CD4-positive, alpha-beta T cell (primary cell): ENCODE measurements at regions not wholly inside any gene's neighbourhood (a gene's known extent, or its start where the extent isn't known, plus 50 kb on each side); places are given as distances from the start of the nearest gene placed in this dataset.
"Not testable (repeated sequence)": the region's sequence is repeated elsewhere in the genome, so short reads cannot be mapped to it uniquely, and the experiment has no call there.

Experiments used
- ATAC-seq: fragments of 200-7000 bp; cut with Tn5 transposase; one replicate; pipeline ENCODE4 v1.10.0; 2022; ENCODE audit warnings: mild to moderate bottlenecking; ENCODE audit not compliant: poor library complexity
- CTCF ChIA-PET: fragments of 350-600 bp; sonication (Branson Sonifier 250); formaldehyde crosslinking; loops from one replicate; lab custom pipeline; 2021; ENCODE audit warnings: antibody characterized with exemption, inconsistent platforms; lab: Charles Lee
- POLR2A ChIA-PET: fragments of 350-600 bp; sonication (Branson Sonifier 250); formaldehyde crosslinking; loops from one replicate; lab custom pipeline; 2021; ENCODE audit warnings: antibody characterized with exemption, inconsistent platforms; lab: Charles Lee
- DNase-seq, 14 experiments: peaks; one replicate each; pipeline ENCODE4 v3.0.0-alpha.2; 2013 to 2020; ENCODE audit warnings: mixed read lengths in 2 of 14
- H3K27ac ChIP-seq, 2 donors: one replicate each; pipeline versions ENCODE4 v1.5.1 to v1.7.0; 2013; ENCODE audit warnings: low read length in 2 of 2, low read depth in 1 of 2, mild to moderate bottlenecking in 1 of 2
- H3K27me3 ChIP-seq, 2 experiments: 1 replicate in 1 of 2; 2 replicates in 1 of 2; pipeline versions ENCODE4 v1.6.1 to v1.7.0; 2013; ENCODE audit warnings: low read length in 2 of 2, control low read depth in 1 of 2, mild to moderate bottlenecking in 1 of 2, moderate library complexity in 1 of 2; ENCODE audit not compliant: insufficient read depth in 2 of 2, control insufficient read depth in 1 of 2
- H3K36me3 ChIP-seq: one replicate; pipeline ENCODE4 v1.6.1; 2013; ENCODE audit warnings: low read length, control low read depth; ENCODE audit not compliant: insufficient read depth
- H3K4me1 ChIP-seq: one replicate; pipeline ENCODE4 v1.6.1; 2013; ENCODE audit warnings: low read length, control low read depth; ENCODE audit not compliant: insufficient read depth
- H3K4me3 ChIP-seq: one replicate; pipeline ENCODE4 v1.5.1; 2013; ENCODE audit warnings: mild to moderate bottlenecking, low read length, moderate library complexity
- H3K9me3 ChIP-seq, 2 experiments: 1 replicate in 1 of 2; 2 replicates in 1 of 2; pipeline versions ENCODE4 v1.6.1 to v1.7.0; 2013; ENCODE audit warnings: low read length in 2 of 2, mild to moderate bottlenecking in 2 of 2, control low read depth in 1 of 2, moderate library complexity in 1 of 2; ENCODE audit not compliant: control insufficient read depth in 1 of 2, insufficient read depth in 1 of 2
- H3K27ac Mint-ChIP-seq: one replicate; pipeline ENCODE4 v1.8.0; 2020; ENCODE audit warnings: mixed read lengths
- H3K27me3 Mint-ChIP-seq: one replicate; pipeline ENCODE4 v1.8.0; 2021; ENCODE audit warnings: mixed read lengths
- H3K36me3 Mint-ChIP-seq: one replicate; pipeline ENCODE4 v1.8.0; 2021; ENCODE audit warnings: low read depth, mixed read lengths
- H3K4me1 Mint-ChIP-seq: one replicate; pipeline ENCODE4 v1.8.0; 2021; ENCODE audit warnings: low read depth, mixed read lengths
- H3K4me3 Mint-ChIP-seq: one replicate; pipeline ENCODE4 v1.8.0; 2020; ENCODE audit warnings: mild to moderate bottlenecking, mixed read lengths
- H3K9me3 Mint-ChIP-seq: one replicate; pipeline ENCODE4 v1.8.0; 2020; ENCODE audit warnings: mixed read lengths
- CTCF ChIP-seq: fragments of 200-600 bp; IDR thresholded peaks from one replicate; pipeline ENCODE4 v1.8.0; 2022; ENCODE audit warnings: antibody characterized with exemption, mild to moderate bottlenecking
- intact Hi-C, 2 experiments: fragments of 100-400 bp; cut with DNase I in 1 of 2; cut with micrococcal nuclease in 1 of 2; formaldehyde crosslinking; loops; one replicate each; pipeline versions ENCODE4 v1.15.1 to v1.9.0; 2023 to 2025; cut with DNase I, micrococcal nuclease

- POLR2A ChIA-PET = no interaction called here
- no peak overlapping the region for H3K4me3 ChIP-seq
- Mint-ChIP-seq H3K27ac (no peak overlapping the region), H3K4me1 (peaks cover 5% of the 10 kb centered on the region), H3K27me3 (no peaks in the 10 kb centered on the region), H3K36me3 (no peaks in the 10 kb centered on the region), H3K4me3 (no peak overlapping the region), H3K9me3 (no peaks in the 10 kb centered on the region)
- peaks cover 0 to 4% of the 10 kb centered on the region in 2 experiments for H3K9me3 ChIP-seq
- CTCF ChIA-PET = no interaction called here
- H3K4me1 ChIP-seq = peaks cover 1% of the 10 kb centered on the region
- no peak overlapping the region for H3K27ac ChIP-seq
- no peak for TF ChIP-seq CTCF
- no peaks in the 10 kb centered on the region for H3K27me3 ChIP-seq
- DNase-seq (no peak), ATAC-seq (no peak)
- intact Hi-C loops = no loop called here
- H3K36me3 ChIP-seq = no peaks in the 10 kb centered on the region
These were observed 58.6 kb upstream of the OLIG3 start for GRCh38 chr6:137552809-137553208.

GRCh38 chr6:137559521-137560183 is 65.5 kb upstream of the OLIG3 start:
- H3K4me1 ChIP-seq = peaks cover 19% of the 10 kb centered on the region
- intact Hi-C loops, H3K27me3 ChIP-seq, H3K4me3 ChIP-seq, H3K9me3 ChIP-seq, H3K27me3 Mint-ChIP-seq, H3K36me3 ChIP-seq, H3K27ac ChIP-seq: not testable (repeated sequence)
- peaks cover 17% of the 10 kb centered on the region for H3K36me3 Mint-ChIP-seq
- ATAC-seq (peak; percentile 89), DNase-seq (peak in 11 of 14 experiments; percentile 4 to 80 (median 18))
- H3K4me1 Mint-ChIP-seq = peaks cover 47% of the 10 kb centered on the region
- H3K9me3 Mint-ChIP-seq = peaks cover 13% of the 10 kb centered on the region
- ChIA-PET CTCF (interaction anchor here (1.0 kb wide), 1 partner anchor 416 kb away, joined by 3 read pairs; no protein-coding TSS in a partner anchor), POLR2A (interaction anchor here (1.0 to 1.1 kb wide), 2 partner anchors 11 to 308 kb away, joined by 3 read pairs; partner anchors contain the start of gene TNFAIP3)
- peak overlapping the region; percentile 75 for H3K27ac Mint-ChIP-seq
- peak overlapping the region; percentile 65 for H3K4me3 Mint-ChIP-seq

- ChIA-PET CTCF (interaction anchor here (1.5 kb wide), 1 partner anchor 13 kb away, joined by 3 read pairs; no protein-coding TSS in a partner anchor), POLR2A (interaction anchor here (1.0 kb wide), 1 partner anchor 10 kb away, joined by 3 read pairs; no protein-coding TSS in a partner anchor)
- H3K4me3 Mint-ChIP-seq = peak overlapping the region; percentile 65
- intact Hi-C loops = no loop called here
- H3K36me3 ChIP-seq = no peaks in the 10 kb centered on the region
- H3K9me3 ChIP-seq = peaks cover 0 to 3% of the 10 kb centered on the region in 2 experiments
- H3K27ac ChIP-seq = no peak overlapping the region
- H3K4me1 Mint-ChIP-seq = peaks cover 47% of the 10 kb centered on the region
- H3K27me3 Mint-ChIP-seq = no peaks in the 10 kb centered on the region
- H3K9me3 Mint-ChIP-seq = peaks cover 13% of the 10 kb centered on the region
- H3K27me3 ChIP-seq = no peaks in the 10 kb centered on the region
- H3K4me1 ChIP-seq = peaks cover 19% of the 10 kb centered on the region
- H3K36me3 Mint-ChIP-seq = peaks cover 17% of the 10 kb centered on the region
- peak overlapping the region; percentile 75 for H3K27ac Mint-ChIP-seq
- no peak for TF ChIP-seq CTCF
- DNase-seq = no peak
- H3K4me3 ChIP-seq = no peak overlapping the region
- ATAC-seq = no peak
These were observed 66.0 kb upstream of the OLIG3 start for GRCh38 chr6:137560184-137560563.
